ENCODE measurements at regions not wholly inside any gene's neighbourhood (a gene's known extent, or its start where the extent isn't known, plus 50 kb on each side); places are given as distances from the start of the nearest gene placed in this dataset.

DNA sequence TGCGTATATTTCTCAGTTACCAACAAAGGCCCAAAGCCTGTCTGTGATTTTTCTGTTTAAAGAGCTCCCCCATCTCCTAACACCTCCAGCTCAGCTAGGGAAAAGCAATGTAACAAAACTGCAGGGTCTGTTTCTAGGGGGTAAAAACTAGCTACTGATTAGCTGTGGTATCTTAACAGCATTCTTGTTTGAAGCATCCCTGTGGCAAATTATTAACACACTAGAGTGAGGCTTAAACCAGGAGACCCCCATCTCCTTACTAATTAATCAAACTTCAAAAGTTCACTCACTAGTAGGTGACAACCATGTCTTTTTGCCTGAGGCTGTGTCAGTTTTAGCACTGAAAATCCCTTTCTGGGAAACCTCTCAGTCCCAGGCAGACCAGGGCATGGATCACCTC, 186.2 kb upstream of the PARD3B start:
- ATAC-seq (no peak), DNase-seq (no peak)
- Mint-ChIP-seq H3K4me3 (no peak overlapping the region), H3K27me3 (peaks cover 39% of the 10 kb centered on the region), H3K36me3 (ENCODE audit: low read depth) (no peaks in the 10 kb centered on the region), H3K27ac (no peak overlapping the region), H3K4me1 (no peaks in the 10 kb centered on the region)
- H3K9me3 ChIP-seq (ENCODE audit: control insufficient read depth, low read length, poor library complexity, severe bottlenecking): no peaks in the 10 kb centered on the region

DNA sequence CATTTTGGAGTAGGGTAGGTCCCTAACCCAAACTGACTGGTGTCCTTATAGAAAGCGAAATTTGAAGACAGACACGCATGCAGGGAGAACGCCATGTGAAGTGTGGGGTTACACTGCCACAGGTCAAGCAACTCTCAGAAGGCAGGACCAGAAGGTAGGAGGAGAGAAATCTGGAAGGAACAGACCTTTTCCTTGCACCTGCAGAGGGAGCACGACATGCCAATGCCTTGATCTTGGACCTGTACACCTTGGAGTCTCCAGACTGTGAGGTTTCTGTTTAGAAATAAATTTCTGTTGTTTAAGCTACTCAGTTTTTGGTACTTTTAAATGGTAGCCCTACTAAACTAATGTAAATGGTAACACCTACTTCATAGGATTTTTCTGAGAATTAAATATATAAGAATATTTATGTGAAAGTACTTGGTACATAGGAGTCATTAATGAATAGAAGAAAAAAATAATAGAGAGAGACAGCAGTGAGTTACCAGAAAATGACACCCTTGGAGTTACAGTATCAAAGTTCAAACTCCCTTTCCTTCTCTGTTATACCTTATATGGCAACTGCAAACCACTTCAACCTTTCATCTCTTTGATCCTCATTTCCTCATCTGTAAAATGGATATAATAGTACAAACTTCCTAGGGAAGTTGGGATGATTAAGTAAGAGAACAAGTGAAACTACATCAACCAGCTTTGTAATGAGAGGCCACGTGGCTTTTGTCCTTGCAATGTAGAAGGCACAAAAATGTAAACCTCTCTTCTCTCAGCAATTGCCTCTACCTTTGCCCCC, 184.9 kb upstream of the PARD3B start:
- Mint-ChIP-seq H3K27me3 (peaks cover 36% of the 10 kb centered on the region), H3K4me1 (no peaks in the 10 kb centered on the region), H3K4me3 (no peak overlapping the region), H3K27ac (no peak overlapping the region), H3K36me3 (ENCODE audit: low read depth) (no peaks in the 10 kb centered on the region)
- no peaks in the 10 kb centered on the region for H3K9me3 ChIP-seq (ENCODE audit: control insufficient read depth, low read length, poor library complexity, severe bottlenecking)
- ATAC-seq: no peak
- no peak for DNase-seq

DNA sequence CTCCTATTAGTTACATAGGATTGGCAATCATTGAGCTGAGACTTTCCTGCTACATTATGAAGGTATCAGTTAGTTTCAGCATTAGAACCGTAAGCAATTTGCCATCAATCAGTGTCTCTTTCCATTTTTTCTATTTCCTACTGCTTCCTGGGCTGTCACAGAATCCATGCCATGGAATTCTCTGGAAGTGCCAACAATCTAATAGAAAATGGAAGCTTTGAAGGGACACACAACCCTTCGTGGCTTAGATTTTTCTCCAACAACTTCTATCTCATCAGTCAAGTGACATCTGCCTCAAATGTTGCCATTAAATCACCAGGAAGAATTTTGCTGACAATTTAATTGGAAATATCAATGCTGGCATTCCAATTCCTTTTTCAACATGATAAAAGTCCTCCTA, 183.5 kb upstream of the PARD3B start:
- no peak overlapping the region for H3K27ac Mint-ChIP-seq
- no peaks in the 10 kb centered on the region for H3K9me3 ChIP-seq (ENCODE audit: control insufficient read depth, low read length, poor library complexity, severe bottlenecking)
- no peak for ATAC-seq
- H3K27me3 Mint-ChIP-seq: peaks cover 22% of the 10 kb centered on the region
- H3K4me1 Mint-ChIP-seq: no peaks in the 10 kb centered on the region
- no peak overlapping the region for H3K4me3 Mint-ChIP-seq
- H3K36me3 Mint-ChIP-seq (ENCODE audit: low read depth): no peaks in the 10 kb centered on the region
- DNase-seq: no peak

- Mint-ChIP-seq H3K4me3 (no peak overlapping the region), H3K36me3 (ENCODE audit: low read depth) (no peaks in the 10 kb centered on the region), H3K27me3 (peaks cover 21% of the 10 kb centered on the region), H3K27ac (no peak overlapping the region), H3K4me1 (no peaks in the 10 kb centered on the region)
- H3K9me3 ChIP-seq (ENCODE audit: control insufficient read depth, low read length, poor library complexity, severe bottlenecking): no peaks in the 10 kb centered on the region
- DNase-seq: no peak
- no peak for ATAC-seq
Observed at GRCh38 chr2:204362581-204362980, 182.7 kb upstream of the PARD3B start.

DNA sequence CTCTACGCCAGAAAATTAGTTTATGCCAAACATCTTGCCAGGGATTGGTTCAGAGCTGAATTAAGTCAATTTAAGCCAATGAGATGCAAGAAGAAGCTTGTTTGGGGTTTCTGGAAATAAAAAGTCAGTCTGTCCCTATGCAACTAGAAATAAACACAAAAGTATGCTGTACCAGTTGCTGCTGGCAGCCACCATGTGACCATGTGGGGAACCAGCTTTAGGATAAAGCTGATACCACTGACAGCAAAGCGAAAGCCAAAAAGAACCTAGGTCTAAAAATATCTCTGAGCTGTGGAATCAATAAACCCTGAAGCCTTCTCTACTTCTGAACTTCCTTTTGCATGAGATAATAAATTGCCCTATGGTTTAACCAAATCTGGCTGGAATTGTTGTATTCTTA, 181.8 kb upstream of the PARD3B start:
- no peaks in the 10 kb centered on the region for H3K9me3 ChIP-seq (ENCODE audit: control insufficient read depth, low read length, poor library complexity, severe bottlenecking)
- no peak for ATAC-seq
- H3K27me3 Mint-ChIP-seq: peaks cover 28% of the 10 kb centered on the region
- H3K4me3 Mint-ChIP-seq: no peak overlapping the region
- no peak for DNase-seq
- H3K4me1 Mint-ChIP-seq: no peaks in the 10 kb centered on the region
- H3K36me3 Mint-ChIP-seq (ENCODE audit: low read depth): no peaks in the 10 kb centered on the region
- no peak overlapping the region for H3K27ac Mint-ChIP-seq

GRCh38 chr2:204364860-204365535, 180.3 kb upstream of the PARD3B start:
- no peak overlapping the region for H3K27ac Mint-ChIP-seq
- no peak for DNase-seq
- H3K4me1 Mint-ChIP-seq: no peaks in the 10 kb centered on the region
- H3K9me3 ChIP-seq (ENCODE audit: control insufficient read depth, low read length, poor library complexity, severe bottlenecking): no peaks in the 10 kb centered on the region
- H3K4me3 Mint-ChIP-seq: no peak overlapping the region
- peaks cover 27% of the 10 kb centered on the region for H3K27me3 Mint-ChIP-seq
- no peak for ATAC-seq
- no peaks in the 10 kb centered on the region for H3K36me3 Mint-ChIP-seq (ENCODE audit: low read depth)

- H3K9me3 ChIP-seq (ENCODE audit: control insufficient read depth, low read length, poor library complexity, severe bottlenecking): no peaks in the 10 kb centered on the region
- no peaks in the 10 kb centered on the region for H3K4me1 Mint-ChIP-seq
- H3K27ac Mint-ChIP-seq: no peak overlapping the region
- H3K36me3 Mint-ChIP-seq (ENCODE audit: low read depth): no peaks in the 10 kb centered on the region
- peaks cover 26% of the 10 kb centered on the region for H3K27me3 Mint-ChIP-seq
- H3K4me3 Mint-ChIP-seq: no peak overlapping the region
- ATAC-seq (no peak), DNase-seq (no peak)
Observed at GRCh38 chr2:204365811-204366210, 179.5 kb upstream of the PARD3B start.

GRCh38 chr2:204367466-204367865, 177.8 kb upstream of the PARD3B start:
- no peak for DNase-seq
- H3K9me3 ChIP-seq (ENCODE audit: control insufficient read depth, low read length, poor library complexity, severe bottlenecking): no peaks in the 10 kb centered on the region
- no peaks in the 10 kb centered on the region for H3K36me3 Mint-ChIP-seq (ENCODE audit: low read depth)
- peaks cover 26% of the 10 kb centered on the region for H3K27me3 Mint-ChIP-seq
- H3K27ac Mint-ChIP-seq: no peak overlapping the region
- H3K4me1 Mint-ChIP-seq: no peaks in the 10 kb centered on the region
- H3K4me3 Mint-ChIP-seq: no peak overlapping the region
- ATAC-seq: no peak

DNA sequence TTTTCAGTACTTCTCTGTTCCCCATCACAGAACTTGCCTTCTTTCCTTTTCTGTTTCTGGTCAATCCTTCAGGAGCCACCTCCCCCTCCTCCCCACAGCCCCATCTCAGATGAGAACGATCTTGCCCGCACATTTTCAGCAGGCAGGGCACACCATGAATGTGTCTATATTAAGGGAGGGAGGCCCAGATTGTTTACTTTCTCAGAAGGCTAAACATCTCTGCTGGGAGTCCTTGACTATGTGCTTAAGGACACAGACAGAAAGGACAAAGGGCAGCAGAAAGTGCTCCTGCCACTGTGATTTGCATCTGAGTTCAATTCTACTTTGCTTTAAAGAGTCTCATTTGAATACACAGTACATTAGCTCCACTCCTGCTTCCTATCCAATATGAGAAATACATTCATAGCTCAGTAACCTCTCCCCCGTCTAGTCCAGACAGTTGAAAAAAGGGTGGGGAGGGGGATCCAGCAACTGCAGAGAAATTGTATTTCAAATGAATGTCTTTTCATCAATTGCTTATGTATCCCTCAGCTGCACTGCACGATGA, 175.0 kb upstream of the PARD3B start:
- ATAC-seq (no peak), DNase-seq (no peak)
- Mint-ChIP-seq H3K27ac (no peak overlapping the region), H3K27me3 (peaks cover 27% of the 10 kb centered on the region), H3K4me3 (no peak overlapping the region), H3K4me1 (no peaks in the 10 kb centered on the region), H3K36me3 (ENCODE audit: low read depth) (peaks cover 2% of the 10 kb centered on the region)
- H3K9me3 ChIP-seq (ENCODE audit: control insufficient read depth, low read length, poor library complexity, severe bottlenecking): no peaks in the 10 kb centered on the region

GRCh38 chr2:204373942-204374341, 171.3 kb upstream of the PARD3B start:
- ATAC-seq (no peak), DNase-seq (no peak)
- Mint-ChIP-seq H3K4me3 (no peak overlapping the region), H3K36me3 (ENCODE audit: low read depth) (peaks cover 2% of the 10 kb centered on the region), H3K27me3 (peaks cover 8% of the 10 kb centered on the region), H3K27ac (no peak overlapping the region), H3K4me1 (no peaks in the 10 kb centered on the region)
- no peaks in the 10 kb centered on the region for H3K9me3 ChIP-seq (ENCODE audit: control insufficient read depth, low read length, poor library complexity, severe bottlenecking)

DNA sequence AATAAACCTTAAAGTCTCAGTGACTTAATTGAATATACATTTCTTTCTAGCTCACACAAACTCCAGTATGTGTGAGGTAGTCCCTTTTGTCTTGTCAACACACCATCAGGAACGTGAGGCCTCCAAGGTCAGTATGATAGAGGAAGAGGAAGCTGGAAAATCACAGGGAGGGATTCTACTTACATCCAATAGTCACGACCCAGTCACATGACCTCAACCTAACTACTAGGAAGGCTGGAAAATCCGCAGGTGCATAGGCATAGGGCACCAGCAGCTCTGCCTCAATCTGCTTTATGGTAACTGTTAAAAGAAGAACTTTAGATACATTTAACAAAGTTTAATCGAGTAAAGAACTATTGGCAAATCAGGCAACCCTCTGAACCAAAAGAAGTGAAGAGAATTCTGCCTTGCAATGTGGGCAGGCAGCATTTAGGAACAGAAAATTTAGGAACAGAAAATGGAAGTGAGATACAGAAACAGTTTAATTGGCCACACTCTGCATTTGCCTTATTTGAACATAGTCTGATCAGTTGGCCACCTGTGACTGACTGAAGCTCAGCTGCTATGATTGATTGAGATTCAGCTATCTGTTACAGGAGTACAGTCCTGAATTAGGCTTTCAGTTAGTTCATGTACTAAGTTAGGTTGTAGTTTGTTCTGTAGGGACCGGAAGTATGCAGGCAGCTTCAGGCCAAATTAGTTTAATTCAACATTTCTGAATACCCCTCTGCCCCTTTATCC, 165.0 kb upstream of the PARD3B start:
- DNase-seq (no peak), ATAC-seq (no peak)
- no peak overlapping the region for H3K27ac Mint-ChIP-seq
- H3K4me1 Mint-ChIP-seq: no peaks in the 10 kb centered on the region
- no peak overlapping the region for H3K4me3 Mint-ChIP-seq
- H3K27me3 Mint-ChIP-seq: no peaks in the 10 kb centered on the region
- no peaks in the 10 kb centered on the region for H3K9me3 ChIP-seq (ENCODE audit: control insufficient read depth, low read length, poor library complexity, severe bottlenecking)
- H3K36me3 Mint-ChIP-seq (ENCODE audit: low read depth): no peaks in the 10 kb centered on the region

GRCh38 chr2:204386668-204387067, 158.6 kb upstream of the PARD3B start:
- Mint-ChIP-seq H3K4me1 (no peaks in the 10 kb centered on the region), H3K27me3 (peaks cover 6% of the 10 kb centered on the region), H3K36me3 (ENCODE audit: low read depth) (no peaks in the 10 kb centered on the region), H3K4me3 (no peak overlapping the region), H3K27ac (no peak overlapping the region)
- no peaks in the 10 kb centered on the region for H3K9me3 ChIP-seq (ENCODE audit: control insufficient read depth, low read length, poor library complexity, severe bottlenecking)
- DNase-seq (no peak), ATAC-seq (no peak)

DNA sequence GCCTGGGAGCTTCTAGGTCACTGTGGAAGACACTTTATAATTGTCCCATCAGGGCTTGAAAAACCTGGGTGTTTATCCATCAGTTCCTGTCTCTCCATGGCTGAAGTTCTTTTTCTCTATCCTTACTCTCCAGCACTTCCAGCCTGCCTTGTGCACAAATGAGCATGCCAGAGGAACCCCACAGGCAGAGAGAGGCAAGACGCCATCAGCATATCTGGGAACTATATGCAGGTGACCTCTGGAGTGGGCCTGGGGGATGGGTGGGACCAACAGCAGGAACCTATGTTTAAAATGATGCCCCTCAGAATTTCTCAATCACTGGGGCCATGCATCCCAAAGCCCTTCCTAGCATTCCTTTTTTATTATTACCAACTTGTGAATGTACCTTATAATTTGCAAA, 156.2 kb upstream of the PARD3B start:
- Mint-ChIP-seq H3K4me3 (no peak overlapping the region), H3K36me3 (ENCODE audit: low read depth) (no peaks in the 10 kb centered on the region), H3K4me1 (no peaks in the 10 kb centered on the region), H3K27ac (no peak overlapping the region), H3K27me3 (peaks cover 6% of the 10 kb centered on the region)
- H3K9me3 ChIP-seq (ENCODE audit: control insufficient read depth, low read length, poor library complexity, severe bottlenecking): no peaks in the 10 kb centered on the region
- DNase-seq (no peak), ATAC-seq (no peak)
